AG09319 (cell line): ENCODE measurements at regions not wholly inside any gene's neighbourhood (a gene's known extent, or its start where the extent isn't known, plus 50 kb on each side); places are given as distances from the start of the nearest gene placed in this dataset.
"Not testable (repeated sequence)": the region's sequence is repeated elsewhere in the genome, so short reads cannot be mapped to it uniquely, and the experiment has no call there.

ENCODE experiments used
- DNase-seq: peaks from one replicate; pipeline ENCODE4 v3.0.0-alpha.2; 2010; ENCODE audit warnings: low read depth; ENCODE audit errors: extremely low read depth
- TF ChIP-seq, protein P1 (sequence below): IDR thresholded peaks from 2 replicates; pipeline ENCODE4 v1.5.1; 2011; ENCODE audit warnings: low read depth, mild to moderate bottlenecking, inconsistent platforms, low read length, moderate library complexity

DNA sequence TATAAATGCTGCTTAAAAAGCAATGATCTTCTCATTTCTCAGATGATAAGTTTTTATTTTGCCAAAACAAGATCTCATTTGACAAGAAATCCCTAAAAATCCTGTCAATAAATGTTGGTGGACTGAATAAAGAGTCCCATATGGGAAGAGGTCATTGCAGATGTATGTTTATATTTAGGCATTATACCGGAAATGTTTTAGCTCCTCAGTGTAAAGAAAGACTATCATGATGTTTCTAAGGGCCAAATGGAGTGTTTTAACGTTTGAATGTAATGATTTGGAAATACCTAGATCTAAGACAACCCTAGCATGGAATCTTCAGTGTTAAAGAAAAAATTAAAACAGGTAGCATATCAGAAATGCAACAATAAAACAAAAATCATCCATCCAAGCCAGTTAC lies 457.8 kb upstream of the NFE2L3 start:
- TF ChIP-seq, protein P1, sequence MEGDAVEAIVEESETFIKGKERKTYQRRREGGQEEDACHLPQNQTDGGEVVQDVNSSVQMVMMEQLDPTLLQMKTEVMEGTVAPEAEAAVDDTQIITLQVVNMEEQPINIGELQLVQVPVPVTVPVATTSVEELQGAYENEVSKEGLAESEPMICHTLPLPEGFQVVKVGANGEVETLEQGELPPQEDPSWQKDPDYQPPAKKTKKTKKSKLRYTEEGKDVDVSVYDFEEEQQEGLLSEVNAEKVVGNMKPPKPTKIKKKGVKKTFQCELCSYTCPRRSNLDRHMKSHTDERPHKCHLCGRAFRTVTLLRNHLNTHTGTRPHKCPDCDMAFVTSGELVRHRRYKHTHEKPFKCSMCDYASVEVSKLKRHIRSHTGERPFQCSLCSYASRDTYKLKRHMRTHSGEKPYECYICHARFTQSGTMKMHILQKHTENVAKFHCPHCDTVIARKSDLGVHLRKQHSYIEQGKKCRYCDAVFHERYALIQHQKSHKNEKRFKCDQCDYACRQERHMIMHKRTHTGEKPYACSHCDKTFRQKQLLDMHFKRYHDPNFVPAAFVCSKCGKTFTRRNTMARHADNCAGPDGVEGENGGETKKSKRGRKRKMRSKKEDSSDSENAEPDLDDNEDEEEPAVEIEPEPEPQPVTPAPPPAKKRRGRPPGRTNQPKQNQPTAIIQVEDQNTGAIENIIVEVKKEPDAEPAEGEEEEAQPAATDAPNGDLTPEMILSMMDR = no peak
- no peak for DNase-seq

DNA sequence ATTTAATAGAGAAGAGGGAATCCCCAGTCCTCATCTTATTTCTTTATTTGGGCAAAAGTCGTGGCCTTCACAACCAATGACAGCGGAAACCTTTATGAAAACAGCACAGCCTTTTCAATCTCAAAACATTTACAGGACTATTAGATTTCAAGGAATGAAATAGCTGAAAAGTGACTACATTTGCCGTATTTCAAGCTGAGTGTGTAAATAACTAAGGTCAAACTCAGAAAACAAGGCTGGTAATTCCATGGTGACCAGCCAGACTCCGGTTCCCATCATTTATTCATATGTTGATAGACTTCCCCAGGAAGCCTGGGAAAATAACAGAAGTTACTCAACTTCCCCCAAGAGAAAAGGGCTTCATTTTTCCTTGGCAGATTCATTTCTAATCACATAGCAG lies 457.3 kb upstream of the NFE2L3 start:
- TF ChIP-seq, protein P1 = no peak
- DNase-seq = no peak

DNA sequence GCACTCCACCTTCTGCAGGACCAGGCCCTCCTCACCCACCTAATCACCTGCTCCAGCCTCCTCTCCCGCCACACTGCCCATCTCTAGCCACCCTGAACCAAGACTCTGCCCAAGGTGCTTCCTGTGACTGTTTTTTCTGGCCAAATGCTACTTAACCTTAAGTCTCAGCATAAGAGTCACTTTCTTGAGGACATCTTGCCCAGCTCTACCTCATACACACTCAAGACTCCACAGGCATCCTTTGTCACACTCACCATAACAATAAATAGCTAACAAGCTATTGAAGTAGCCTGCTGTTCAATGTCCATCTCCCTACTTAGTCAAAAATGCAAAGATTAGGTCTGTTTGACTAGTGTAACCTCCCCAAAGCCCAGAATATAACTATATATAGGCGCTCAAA lies 455.4 kb upstream of the NFE2L3 start:
- no peak for DNase-seq
- TF ChIP-seq, protein P1 = no peak

DNA sequence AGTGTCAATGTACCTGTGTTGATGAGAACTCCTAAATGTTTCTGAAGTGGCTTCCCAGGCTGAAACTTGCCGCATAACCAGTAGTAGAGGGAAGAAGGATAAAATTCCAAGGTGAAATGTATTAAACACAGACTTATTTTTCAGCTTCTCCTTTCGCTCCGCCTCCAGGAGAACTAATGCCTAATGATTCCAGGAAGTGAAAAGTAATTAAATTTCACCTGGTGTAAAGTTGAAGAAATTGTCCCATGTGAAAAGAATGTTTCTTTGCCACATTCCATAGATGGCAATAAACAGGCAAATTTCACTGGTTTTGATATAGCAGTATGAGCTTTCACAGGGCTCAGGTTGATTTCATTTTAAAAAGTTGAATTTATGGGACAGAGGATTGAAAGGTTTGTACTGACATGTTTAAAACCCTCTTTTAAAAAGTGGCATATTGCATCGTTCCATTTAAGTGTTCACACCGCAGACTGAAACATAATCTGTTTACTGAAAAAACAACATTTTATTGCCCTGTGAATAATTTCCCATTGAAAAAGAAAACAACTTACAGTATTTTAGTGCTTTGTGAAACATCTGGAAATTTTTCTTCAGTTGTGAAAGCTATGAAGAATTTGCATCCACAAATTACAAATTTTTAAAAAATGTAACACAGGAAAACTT lies 453.4 kb upstream of the NFE2L3 start:
- TF ChIP-seq, protein P1 = no peak
- no peak for DNase-seq

DNA sequence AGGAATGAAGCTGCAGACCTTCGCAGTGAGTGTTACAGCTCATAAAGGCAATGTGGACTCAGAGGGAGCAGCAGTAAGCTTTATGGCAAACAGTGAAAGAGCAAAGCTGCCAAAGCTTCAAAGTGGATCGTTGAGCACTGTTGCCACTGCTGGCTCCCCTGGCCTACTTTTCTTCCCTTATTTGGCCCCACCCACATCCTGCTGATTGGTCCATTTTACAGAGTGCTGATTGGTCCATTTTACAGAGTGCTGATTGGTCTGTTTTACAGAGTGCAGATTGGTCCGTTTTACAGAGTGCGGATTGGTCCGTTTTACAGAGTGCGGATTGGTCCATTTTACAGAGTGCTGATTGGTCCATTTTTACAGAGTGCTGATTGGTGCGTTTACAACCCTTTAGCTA lies 451.9 kb upstream of the NFE2L3 start:
- DNase-seq = not testable (repeated sequence)

DNA sequence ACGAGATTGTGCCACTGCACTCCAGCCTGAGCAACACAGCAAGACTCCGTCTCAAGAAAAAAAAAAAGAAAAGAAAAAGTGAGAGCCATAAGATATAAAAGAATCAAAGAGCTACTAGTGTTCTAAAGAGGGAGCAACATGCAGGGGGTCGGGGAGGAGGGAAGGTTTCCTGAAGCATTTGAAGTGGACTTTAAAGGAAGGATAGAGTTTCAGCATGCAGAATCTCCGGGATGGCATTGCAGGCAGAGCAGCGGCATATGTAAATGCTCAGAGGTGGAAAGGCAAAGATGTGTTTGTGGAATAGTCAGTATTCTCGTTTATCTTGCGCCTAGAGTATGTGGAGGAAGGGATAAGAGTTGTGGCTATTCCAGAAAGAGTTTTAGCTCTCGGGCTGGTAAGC lies 447.6 kb upstream of the NFE2L3 start:
- no peak for DNase-seq
- TF ChIP-seq, protein P1 = no peak

DNA sequence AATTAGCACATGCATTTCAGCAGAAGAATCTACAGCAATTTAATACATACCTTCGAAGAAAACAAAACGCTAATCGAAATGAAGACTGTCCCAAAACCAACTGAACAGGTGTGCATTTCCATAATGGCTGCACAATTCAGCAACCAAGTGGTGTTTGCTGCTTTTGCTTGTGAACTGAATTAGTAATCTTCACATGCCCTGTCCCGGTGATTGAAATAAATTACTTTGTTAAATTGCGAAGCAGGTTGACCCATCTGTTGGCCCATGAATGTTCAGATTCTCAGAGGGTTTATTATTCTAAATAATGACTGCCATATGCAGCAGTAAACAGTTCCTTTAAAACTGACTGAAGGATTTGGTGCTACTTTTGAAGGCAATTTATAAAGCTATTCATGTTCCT lies 445.2 kb upstream of the NFE2L3 start:
- TF ChIP-seq, protein P1 = no peak
- DNase-seq = no peak

DNA sequence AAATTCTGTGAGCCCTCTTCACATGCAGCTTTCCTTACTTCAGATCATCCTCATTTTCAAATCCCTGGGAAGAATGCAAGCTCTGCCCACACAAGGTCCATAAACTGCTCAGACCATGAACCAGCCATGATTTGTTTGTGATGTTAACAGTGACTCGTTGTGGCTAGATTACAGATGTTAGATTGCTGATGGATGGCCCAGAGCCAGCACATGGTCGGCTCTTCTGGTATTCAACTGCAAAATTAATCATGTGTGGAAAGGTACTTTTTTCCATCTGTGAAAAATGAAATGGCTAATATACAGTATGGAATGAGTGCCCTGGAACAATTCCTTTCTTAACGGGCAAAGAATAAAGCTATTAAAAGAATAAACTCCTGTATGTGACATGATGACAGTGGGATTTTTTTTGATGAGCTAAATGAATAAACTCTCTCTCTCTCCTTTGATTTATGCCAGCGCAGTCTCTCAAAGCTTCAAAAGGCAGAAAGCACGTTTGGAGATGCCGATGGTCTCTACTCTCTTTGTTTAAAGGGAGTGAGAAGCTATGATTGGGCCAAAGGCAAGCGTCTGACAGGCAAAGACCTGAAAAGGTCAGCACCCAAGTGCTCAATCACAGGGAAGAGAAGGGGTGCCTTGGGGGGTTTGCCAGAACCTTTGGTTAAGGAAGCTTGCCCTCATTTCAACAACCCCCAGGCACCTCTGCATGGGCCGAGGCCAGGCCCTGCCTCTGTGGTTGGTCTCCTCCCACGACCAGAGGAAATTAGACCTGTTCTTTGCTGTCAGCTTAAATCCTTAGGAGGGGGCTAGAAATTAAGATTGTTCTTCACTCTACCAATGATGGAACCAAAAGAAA lies 444.0 kb upstream of the NFE2L3 start:
- TF ChIP-seq, protein P1 = no peak
- no peak for DNase-seq
